ENCODE measurements at regions not wholly inside any gene's neighbourhood (a gene's known extent, or its start where the extent isn't known, plus 50 kb on each side); places are given as distances from the start of the nearest gene placed in this dataset.

DNA sequence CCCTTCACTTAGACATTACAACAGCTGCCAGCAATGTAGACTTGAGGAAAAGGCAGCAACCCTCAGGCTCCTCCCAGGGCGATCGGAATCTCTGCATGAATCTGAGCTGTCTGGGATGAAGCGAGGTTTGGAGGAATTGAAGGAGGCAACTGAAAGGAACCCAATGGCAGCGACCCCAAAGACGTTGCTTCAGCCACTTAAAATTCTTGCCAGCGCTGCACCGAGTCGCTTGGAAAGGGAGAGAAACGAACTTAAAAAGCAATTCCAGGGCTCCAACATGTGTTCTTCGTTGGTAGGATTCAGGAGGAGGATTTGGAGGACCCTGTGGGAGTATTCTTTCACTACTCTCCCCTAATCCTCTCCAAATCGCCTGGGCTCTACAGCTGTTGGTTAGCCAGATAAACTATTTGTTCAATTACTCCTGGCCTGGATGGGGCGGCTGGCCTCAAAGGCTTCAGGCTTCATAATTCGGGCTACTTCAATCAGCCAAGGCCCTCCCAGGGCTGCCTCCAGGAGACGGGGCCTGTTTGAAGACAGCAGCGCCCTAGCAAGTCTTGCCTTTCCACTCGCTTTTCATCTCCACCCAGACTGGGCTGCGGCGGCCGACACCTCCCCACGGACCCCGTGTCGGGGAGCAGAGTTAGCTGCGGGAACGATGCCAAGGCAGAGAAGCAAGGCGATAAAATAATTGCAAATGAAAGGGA lies 72.4 kb upstream of the TMEM45B start:
- no peak for DNase-seq
- intact Hi-C loops (cut with micrococcal nuclease), result no loop called here
- no peaks in the 10 kb centered on the region for H3K9me3 ChIP-seq (ENCODE audit: control insufficient read depth, insufficient read depth, low read length)

More for the DNA sequence above, 72.4 kb upstream of the TMEM45B start:
- no peak overlapping the region for H3K9ac ChIP-seq (ENCODE audit: low read depth, low read length)
- no peak overlapping the region for H3K56ac ChIP-seq (ENCODE audit: extremely low read depth, insufficient read depth, low read length)
- H2AFZ ChIP-seq (replicated peaks; ENCODE audit: low read length, poor library complexity), result no peak overlapping the region
- H4K8ac ChIP-seq (ENCODE audit: low read depth in 2 of 2, low read length in 2 of 2), result no peak overlapping the region
- no peak overlapping the region for H3K4ac ChIP-seq (ENCODE audit: low read depth, low read length)
- no peak overlapping the region for H2AK5ac ChIP-seq (ENCODE audit: low read depth, low read length)
- TF ChIP-seq RFX5 (IDR thresholded peaks at IDR 0.05; ENCODE audit: low read depth, low read length) (no peak), ELK1 (IDR thresholded peaks at IDR 0.05; ENCODE audit: borderline replicate concordance, low read depth, low read length) (no peak), RCOR1 (IDR thresholded peaks at IDR 0.05; ENCODE audit: insufficient replicate concordance, low read length) (no peak), NFE2L2 (IDR thresholded peaks at IDR 0.05; ENCODE audit: low read depth, low read length) (no peak), USF2 (IDR thresholded peaks at IDR 0.05; ENCODE audit: low read depth, low read length) (no peak), BHLHE40 (IDR thresholded peaks at IDR 0.05; ENCODE audit: low read depth, low read length) (no peak), SMC3 (IDR thresholded peaks at IDR 0.05; ENCODE audit: low read depth, low read length) (no peak), MAZ (IDR thresholded peaks at IDR 0.05; ENCODE audit: borderline replicate concordance, low read depth, low read length) (no peak), RAD21 (IDR thresholded peaks at IDR 0.05; ENCODE audit: low read length) (no peak), MXI1 (IDR thresholded peaks at IDR 0.05; ENCODE audit: borderline replicate concordance, low read depth, low read length) (no peak), POLR2A (IDR thresholded peaks at IDR 0.05; ENCODE audit: low read depth, low read length) (no peak), CTCF (conservative IDR thresholded peaks at IDR 0.05; ENCODE audit: low read depth, low read length) (no peak), CEBPB (IDR thresholded peaks at IDR 0.05; ENCODE audit: low read depth, low read length) (no peak), MAFK (IDR thresholded peaks at IDR 0.05; ENCODE audit: low read depth, low read length) (no peak), FOS (IDR thresholded peaks at IDR 0.05; ENCODE audit: low read depth, low read length) (no peak)
- no peak overlapping the region for H3K27ac ChIP-seq (ENCODE audit: insufficient read depth, low read length)
- no peak overlapping the region for H3K23ac ChIP-seq (ENCODE audit: low read depth, low read length)
- no peak overlapping the region for H3K18ac ChIP-seq (ENCODE audit: low read depth, low read length)
- no peak overlapping the region for H3K4me3 ChIP-seq (ENCODE audit: insufficient read depth, low read depth, low read length)
- BruUV-seq (replicated peaks), result no TSS peak
- WGBS, 2 experiments (ENCODE audit: extremely low coverage in 2 of 2, insufficient read length in 1 of 2), result 41% methylated on average over 3 of the region's 25 CpGs; no CpG with 5 or more reads in 1 of the 2 experiments
- H3K27me3 ChIP-seq (ENCODE audit: control insufficient read depth, insufficient read depth, low read length), result peaks cover 7% of the 10 kb centered on the region
- H3K14ac ChIP-seq (replicated peaks; ENCODE audit: low read depth, low read length), result no peak overlapping the region
- H2BK20ac ChIP-seq (ENCODE audit: low read depth, low read length), result no peak overlapping the region
- no peaks in the 10 kb centered on the region for H3K79me1 ChIP-seq (ENCODE audit: low read depth in 1 of 2, low read length in 2 of 2)
- no peak overlapping the region for H3K4me2 ChIP-seq (ENCODE audit: low read depth, low read length)
- H3K36me3 ChIP-seq (ENCODE audit: control insufficient read depth, insufficient read depth, low read length), result no peaks in the 10 kb centered on the region
- dilution Hi-C loops (cut with HindIII; ENCODE audit: low sequenced_read_pairs, unreplicated experiment), result no loop called here
- no peak overlapping the region for H4K5ac ChIP-seq (ENCODE audit: low read depth, low read length)
- H2BK5ac ChIP-seq (ENCODE audit: low read depth, low read length, poor library complexity, severe bottlenecking), result no peak overlapping the region
- ChIA-PET POLR2A (ENCODE audit: unreplicated experiment) (no interaction called here), CTCF (interaction anchor here (1.6 kb wide), 1 partner anchor 8 kb away, joined by 4 read pairs; no protein-coding TSS in a partner anchor)
- H2BK15ac ChIP-seq (ENCODE audit: low read depth, low read length), result no peak overlapping the region
- in situ Hi-C loops (cut with MboI; ENCODE audit: low sequenced_read_pairs), result loop anchor here (25.0 kb wide), 1 partner anchor 631 kb away; no protein-coding TSS in a partner anchor
- H2AK9ac ChIP-seq (replicated peaks; ENCODE audit: low read depth, low read length, poor library complexity), result no peak overlapping the region
- H4K20me1 ChIP-seq (ENCODE audit: insufficient read depth, low read length), result no peaks in the 10 kb centered on the region
- H2BK120ac ChIP-seq (ENCODE audit: low read depth, low read length), result no peak overlapping the region
- ATAC-seq (ENCODE audit: low read depth), result no peak
- no peaks in the 10 kb centered on the region for H3K4me1 ChIP-seq (ENCODE audit: control insufficient read depth, insufficient read depth, low read length)
- H3K9me1 ChIP-seq (ENCODE audit: insufficient read depth, low read length), result no peaks in the 10 kb centered on the region
- H4K91ac ChIP-seq (ENCODE audit: insufficient read depth, low read depth, low read length), result no peak overlapping the region

All from IMR-90 (cell line).